HL-60 (cell line): ENCODE measurements at regions not wholly inside any gene's neighbourhood (a gene's known extent, or its start where the extent isn't known, plus 50 kb on each side); places are given as distances from the start of the nearest gene placed in this dataset.

ENCODE experiments used
- DNase-seq, 2 experiments: peaks; one replicate each; pipeline ENCODE4 v3.0.0-alpha.2; 2010 to 2020; ENCODE audit warnings: low read depth in 1 of 2, low spot score in 1 of 2
- H3K27ac ChIP-seq: fragments of 250-450 bp; sonication (Bioruptor Pico); replicated peaks from 2 replicates; pipeline ENCODE4 v1.5.1; 2020; ENCODE audit warnings: mild to moderate bottlenecking, moderate library complexity
- H3K27me3 ChIP-seq: fragments of 250-450 bp; sonication (Bioruptor Pico); 2 replicates; pipeline ENCODE4 v1.5.1; 2021; ENCODE audit warnings: mild to moderate bottlenecking, moderate library complexity; ENCODE audit not compliant: insufficient read depth, poor library complexity, severe bottlenecking
- H3K4me3 ChIP-seq: replicated peaks from 2 replicates; pipeline ENCODE4 v1.5.1; 2011; ENCODE audit warnings: mild to moderate bottlenecking, control low read depth, low read length; ENCODE audit not compliant: insufficient read depth
- GABPA ChIP-seq: IDR thresholded peaks from 2 replicates; pipeline ENCODE4 v1.6.1; 2012; ENCODE audit warnings: low read depth
- POLR2AphosphoS5 ChIP-seq: IDR thresholded peaks from 2 replicates; pipeline ENCODE4 v1.6.1; 2012; ENCODE audit warnings: low read depth
- SPI1 ChIP-seq: IDR thresholded peaks from 2 replicates; pipeline ENCODE4 v1.6.1; 2012; ENCODE audit warnings: low read depth, mild to moderate bottlenecking, borderline replicate concordance
- TF ChIP-seq, protein P1 (sequence below): IDR thresholded peaks from 2 replicates; pipeline ENCODE4 v1.6.1; 2012; ENCODE audit warnings: low read depth; ENCODE audit not compliant: insufficient replicate concordance
- TF ChIP-seq, protein P2 (sequence below): IDR thresholded peaks from one replicate; pipeline ENCODE4 v1.5.1; 2011; ENCODE audit warnings: low read length, control low read depth, inconsistent platforms; ENCODE audit not compliant: insufficient read depth

GRCh38 chr13:106958621-106959048 is 390.7 kb upstream of the ARGLU1 start:
- no peak for TF ChIP-seq SPI1
- TF ChIP-seq GABPA: no peak
- no peak for TF ChIP-seq POLR2AphosphoS5
- TF ChIP-seq, protein P1, sequence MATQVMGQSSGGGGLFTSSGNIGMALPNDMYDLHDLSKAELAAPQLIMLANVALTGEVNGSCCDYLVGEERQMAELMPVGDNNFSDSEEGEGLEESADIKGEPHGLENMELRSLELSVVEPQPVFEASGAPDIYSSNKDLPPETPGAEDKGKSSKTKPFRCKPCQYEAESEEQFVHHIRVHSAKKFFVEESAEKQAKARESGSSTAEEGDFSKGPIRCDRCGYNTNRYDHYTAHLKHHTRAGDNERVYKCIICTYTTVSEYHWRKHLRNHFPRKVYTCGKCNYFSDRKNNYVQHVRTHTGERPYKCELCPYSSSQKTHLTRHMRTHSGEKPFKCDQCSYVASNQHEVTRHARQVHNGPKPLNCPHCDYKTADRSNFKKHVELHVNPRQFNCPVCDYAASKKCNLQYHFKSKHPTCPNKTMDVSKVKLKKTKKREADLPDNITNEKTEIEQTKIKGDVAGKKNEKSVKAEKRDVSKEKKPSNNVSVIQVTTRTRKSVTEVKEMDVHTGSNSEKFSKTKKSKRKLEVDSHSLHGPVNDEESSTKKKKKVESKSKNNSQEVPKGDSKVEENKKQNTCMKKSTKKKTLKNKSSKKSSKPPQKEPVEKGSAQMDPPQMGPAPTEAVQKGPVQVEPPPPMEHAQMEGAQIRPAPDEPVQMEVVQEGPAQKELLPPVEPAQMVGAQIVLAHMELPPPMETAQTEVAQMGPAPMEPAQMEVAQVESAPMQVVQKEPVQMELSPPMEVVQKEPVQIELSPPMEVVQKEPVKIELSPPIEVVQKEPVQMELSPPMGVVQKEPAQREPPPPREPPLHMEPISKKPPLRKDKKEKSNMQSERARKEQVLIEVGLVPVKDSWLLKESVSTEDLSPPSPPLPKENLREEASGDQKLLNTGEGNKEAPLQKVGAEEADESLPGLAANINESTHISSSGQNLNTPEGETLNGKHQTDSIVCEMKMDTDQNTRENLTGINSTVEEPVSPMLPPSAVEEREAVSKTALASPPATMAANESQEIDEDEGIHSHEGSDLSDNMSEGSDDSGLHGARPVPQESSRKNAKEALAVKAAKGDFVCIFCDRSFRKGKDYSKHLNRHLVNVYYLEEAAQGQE: no peak
- TF ChIP-seq, protein P2, sequence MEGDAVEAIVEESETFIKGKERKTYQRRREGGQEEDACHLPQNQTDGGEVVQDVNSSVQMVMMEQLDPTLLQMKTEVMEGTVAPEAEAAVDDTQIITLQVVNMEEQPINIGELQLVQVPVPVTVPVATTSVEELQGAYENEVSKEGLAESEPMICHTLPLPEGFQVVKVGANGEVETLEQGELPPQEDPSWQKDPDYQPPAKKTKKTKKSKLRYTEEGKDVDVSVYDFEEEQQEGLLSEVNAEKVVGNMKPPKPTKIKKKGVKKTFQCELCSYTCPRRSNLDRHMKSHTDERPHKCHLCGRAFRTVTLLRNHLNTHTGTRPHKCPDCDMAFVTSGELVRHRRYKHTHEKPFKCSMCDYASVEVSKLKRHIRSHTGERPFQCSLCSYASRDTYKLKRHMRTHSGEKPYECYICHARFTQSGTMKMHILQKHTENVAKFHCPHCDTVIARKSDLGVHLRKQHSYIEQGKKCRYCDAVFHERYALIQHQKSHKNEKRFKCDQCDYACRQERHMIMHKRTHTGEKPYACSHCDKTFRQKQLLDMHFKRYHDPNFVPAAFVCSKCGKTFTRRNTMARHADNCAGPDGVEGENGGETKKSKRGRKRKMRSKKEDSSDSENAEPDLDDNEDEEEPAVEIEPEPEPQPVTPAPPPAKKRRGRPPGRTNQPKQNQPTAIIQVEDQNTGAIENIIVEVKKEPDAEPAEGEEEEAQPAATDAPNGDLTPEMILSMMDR: no peak
- no peak overlapping the region for H3K4me3 ChIP-seq
- H3K27ac ChIP-seq: no peak overlapping the region
- H3K27me3 ChIP-seq: no peaks in the 10 kb centered on the region
- no peak for DNase-seq

DNA sequence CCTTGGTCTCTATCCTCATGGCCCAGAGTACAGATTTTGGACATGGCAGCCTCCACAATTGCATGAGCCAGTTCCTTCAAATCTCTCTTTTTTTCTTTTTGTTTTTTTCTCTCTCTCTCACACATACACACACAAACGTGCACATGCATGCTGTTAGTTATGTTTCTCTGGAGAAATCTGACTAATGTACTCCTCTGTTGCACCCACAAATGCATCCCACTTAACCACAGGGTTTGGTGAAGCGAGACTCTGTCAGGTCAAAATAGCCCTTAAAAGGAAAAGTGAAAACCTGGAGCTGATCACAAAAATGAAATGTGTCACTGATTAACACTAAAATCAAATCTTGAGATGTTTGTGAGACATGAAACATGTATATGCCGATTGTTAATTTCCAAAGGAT is 374.6 kb upstream of the ARGLU1 start:
- Histone ChIP-seq H3K4me3 (no peak overlapping the region), H3K27me3 (no peaks in the 10 kb centered on the region), H3K27ac (no peak overlapping the region)
- no peak for DNase-seq
- TF ChIP-seq SPI1: no peak
- TF ChIP-seq, protein P2: no peak
- no peak for TF ChIP-seq POLR2AphosphoS5

DNA sequence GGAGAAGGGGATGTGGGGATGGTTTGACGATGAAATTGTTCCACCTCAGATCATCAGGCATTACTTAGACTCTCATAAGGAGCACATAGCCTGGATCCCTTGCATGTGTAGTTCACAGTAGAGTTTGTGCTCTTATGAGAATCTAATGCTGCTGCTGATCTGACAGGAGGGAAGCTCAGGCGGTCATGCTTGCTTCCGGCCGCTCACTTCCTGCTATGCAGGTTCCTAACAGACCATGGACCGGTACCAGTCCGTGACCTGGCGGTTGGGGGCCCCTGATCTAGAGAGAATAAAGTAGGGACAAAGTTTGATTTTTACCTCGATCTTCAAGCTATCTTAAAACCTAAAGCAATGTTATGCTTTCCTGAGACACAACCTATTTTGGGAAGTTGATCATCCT is 373.8 kb upstream of the ARGLU1 start:
- Histone ChIP-seq H3K27ac (no peak overlapping the region), H3K27me3 (no peaks in the 10 kb centered on the region), H3K4me3 (no peak overlapping the region)
- no peak for DNase-seq
- TF ChIP-seq, protein P1: no peak
- TF ChIP-seq SPI1: no peak
- TF ChIP-seq POLR2AphosphoS5: no peak
- no peak for TF ChIP-seq GABPA
- TF ChIP-seq, protein P2: no peak

DNA sequence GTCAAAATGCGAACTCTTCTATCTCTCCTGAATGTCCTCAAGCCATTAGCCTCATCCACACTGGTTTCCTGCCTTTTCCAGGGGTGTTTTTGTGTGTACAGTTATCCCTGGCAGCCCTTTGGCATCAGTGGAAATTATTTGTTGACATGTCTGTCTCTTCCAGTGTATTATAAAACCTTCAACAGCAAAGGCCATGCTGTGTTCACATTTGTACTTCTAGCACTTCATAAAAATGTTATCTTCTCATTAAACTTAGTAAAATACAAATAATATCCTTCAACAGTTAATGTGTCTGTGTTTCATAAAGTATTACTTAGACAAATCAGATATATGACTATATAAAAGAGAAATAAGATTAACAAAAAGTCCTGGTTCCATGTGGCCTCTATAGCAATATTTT is 359.5 kb upstream of the ARGLU1 start:
- no peaks in the 10 kb centered on the region for H3K27me3 ChIP-seq
- H3K4me3 ChIP-seq: no peak overlapping the region
- no peak overlapping the region for H3K27ac ChIP-seq
- DNase-seq: no peak
- TF ChIP-seq GABPA (no peak), SPI1 (no peak), POLR2AphosphoS5 (no peak)
- TF ChIP-seq, protein P1: no peak
- TF ChIP-seq, protein P2: no peak
